Upper lobe of left lung (tissue), 4 donors: ENCODE measurements at regions not wholly inside any gene's neighbourhood (a gene's known extent, or its start where the extent isn't known, plus 50 kb on each side); places are given as distances from the start of the nearest gene placed in this dataset.

Experiments
- POLR2A ChIP-seq, 4 donors: fragments of 450-650 bp; IDR thresholded peaks; one replicate each; pipeline ENCODE4 v1.5.1; 2016 to 2017; ENCODE audit warnings: antibody characterized with exemption in 4 of 4, mild to moderate bottlenecking in 2 of 4
- TF ChIP-seq, protein P1 (sequence below), 6 experiments: fragments of 450-650 bp in 4 of 6; fragments of 200-600 bp in 2 of 6; sonication (generic) in 2 of 6; IDR thresholded peaks; one replicate each; pipeline ENCODE4 v1.5.1; 2016 to 2019; ENCODE audit warnings: antibody characterized with exemption in 6 of 6

GRCh38 chr5:27778121-27778520 is 739.7 kb upstream of the CDH9 start:
- TF ChIP-seq POLR2A (IDR thresholded peaks at IDR 0.05), result no peak
- TF ChIP-seq, protein P1, sequence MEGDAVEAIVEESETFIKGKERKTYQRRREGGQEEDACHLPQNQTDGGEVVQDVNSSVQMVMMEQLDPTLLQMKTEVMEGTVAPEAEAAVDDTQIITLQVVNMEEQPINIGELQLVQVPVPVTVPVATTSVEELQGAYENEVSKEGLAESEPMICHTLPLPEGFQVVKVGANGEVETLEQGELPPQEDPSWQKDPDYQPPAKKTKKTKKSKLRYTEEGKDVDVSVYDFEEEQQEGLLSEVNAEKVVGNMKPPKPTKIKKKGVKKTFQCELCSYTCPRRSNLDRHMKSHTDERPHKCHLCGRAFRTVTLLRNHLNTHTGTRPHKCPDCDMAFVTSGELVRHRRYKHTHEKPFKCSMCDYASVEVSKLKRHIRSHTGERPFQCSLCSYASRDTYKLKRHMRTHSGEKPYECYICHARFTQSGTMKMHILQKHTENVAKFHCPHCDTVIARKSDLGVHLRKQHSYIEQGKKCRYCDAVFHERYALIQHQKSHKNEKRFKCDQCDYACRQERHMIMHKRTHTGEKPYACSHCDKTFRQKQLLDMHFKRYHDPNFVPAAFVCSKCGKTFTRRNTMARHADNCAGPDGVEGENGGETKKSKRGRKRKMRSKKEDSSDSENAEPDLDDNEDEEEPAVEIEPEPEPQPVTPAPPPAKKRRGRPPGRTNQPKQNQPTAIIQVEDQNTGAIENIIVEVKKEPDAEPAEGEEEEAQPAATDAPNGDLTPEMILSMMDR (IDR thresholded peaks at IDR 0.05), result no peak
